Mesothelial cell of epicardium (in vitro differentiated cells): ENCODE measurements at regions not wholly inside any gene's neighbourhood (a gene's known extent, or its start where the extent isn't known, plus 50 kb on each side); places are given as distances from the start of the nearest gene placed in this dataset.

Experiments
- DNase-seq, 2 experiments: peaks; one replicate each; pipeline ENCODE4 v3.0.0; 2021; ENCODE audit warnings: low spot score in 2 of 2; ENCODE audit not compliant: unreplicated experiment in 2 of 2
- H3K27ac Mint-ChIP-seq: 2 replicates; pipeline ENCODE4 v1.8.0; 2021; ENCODE audit warnings: mixed read lengths
- H3K27me3 Mint-ChIP-seq: 2 replicates; pipeline ENCODE4 v1.8.0; 2021; ENCODE audit warnings: low read depth, mixed read lengths
- H3K36me3 Mint-ChIP-seq: 2 replicates; pipeline ENCODE4 v1.8.0; 2021; ENCODE audit warnings: mixed read lengths
- H3K4me1 Mint-ChIP-seq: 2 replicates; pipeline ENCODE4 v1.8.0; 2021; ENCODE audit warnings: mixed read lengths
- H3K4me3 Mint-ChIP-seq: 2 replicates; pipeline ENCODE4 v1.8.0; 2021; ENCODE audit warnings: mild to moderate bottlenecking, moderate library complexity, mixed read lengths
- H3K9me3 Mint-ChIP-seq: 2 replicates; pipeline ENCODE4 v1.8.0; 2021; ENCODE audit warnings: mixed read lengths
- CTCF ChIP-seq: fragments of 200-600 bp; sonication (generic); IDR thresholded peaks from one replicate; pipeline ENCODE4 v1.5.0; 2021; ENCODE audit warnings: antibody characterized with exemption; ENCODE audit not compliant: unreplicated experiment

- Mint-ChIP-seq H3K27me3 (no peaks in the 10 kb centered on the region), H3K27ac (peak overlapping the region; percentile 11), H3K9me3 (peaks cover 10% of the 10 kb centered on the region), H3K4me1 (peaks cover 36% of the 10 kb centered on the region), H3K36me3 (peaks cover 3% of the 10 kb centered on the region), H3K4me3 (no peak overlapping the region)
- TF ChIP-seq CTCF: no peak
- DNase-seq: no peak
Measured at GRCh38 chr5:73999297-73999696, 373.3 kb downstream of the ARHGEF28 start.

GRCh38 chr5:73998489-73998888 lies 372.5 kb downstream of the ARHGEF28 start:
- H3K36me3 Mint-ChIP-seq: peaks cover 6% of the 10 kb centered on the region
- no peak for TF ChIP-seq CTCF
- H3K27me3 Mint-ChIP-seq: no peaks in the 10 kb centered on the region
- peaks cover 12% of the 10 kb centered on the region for H3K9me3 Mint-ChIP-seq
- peaks cover 36% of the 10 kb centered on the region for H3K4me1 Mint-ChIP-seq
- no peak overlapping the region for H3K4me3 Mint-ChIP-seq
- no peak for DNase-seq
- H3K27ac Mint-ChIP-seq: peak overlapping the region; percentile 25

GRCh38 chr5:73997960-73998359 lies 372.0 kb downstream of the ARHGEF28 start:
- peak overlapping the region; percentile 25 for H3K27ac Mint-ChIP-seq
- no peaks in the 10 kb centered on the region for H3K27me3 Mint-ChIP-seq
- H3K4me1 Mint-ChIP-seq: peaks cover 36% of the 10 kb centered on the region
- DNase-seq: no peak
- peaks cover 11% of the 10 kb centered on the region for H3K9me3 Mint-ChIP-seq
- H3K36me3 Mint-ChIP-seq: peaks cover 6% of the 10 kb centered on the region
- TF ChIP-seq CTCF: no peak
- no peak overlapping the region for H3K4me3 Mint-ChIP-seq

- peaks cover 6% of the 10 kb centered on the region for H3K36me3 Mint-ChIP-seq
- no peak overlapping the region for H3K4me3 Mint-ChIP-seq
- H3K27me3 Mint-ChIP-seq: no peaks in the 10 kb centered on the region
- peaks cover 39% of the 10 kb centered on the region for H3K4me1 Mint-ChIP-seq
- H3K27ac Mint-ChIP-seq: no peak overlapping the region
- TF ChIP-seq CTCF: no peak
- peaks cover 11% of the 10 kb centered on the region for H3K9me3 Mint-ChIP-seq
- DNase-seq: no peak
Measured at GRCh38 chr5:73996151-73996755, 370.3 kb downstream of the ARHGEF28 start.

GRCh38 chr5:73994963-73995362 lies 369.0 kb downstream of the ARHGEF28 start:
- no peak for DNase-seq
- TF ChIP-seq CTCF: no peak
- Mint-ChIP-seq H3K9me3 (peaks cover 11% of the 10 kb centered on the region), H3K36me3 (peaks cover 6% of the 10 kb centered on the region), H3K4me3 (no peak overlapping the region), H3K4me1 (peaks cover 51% of the 10 kb centered on the region), H3K27ac (no peak overlapping the region), H3K27me3 (no peaks in the 10 kb centered on the region)
